ENCODE measurements at regions not wholly inside any gene's neighbourhood (a gene's known extent, or its start where the extent isn't known, plus 50 kb on each side); places are given as distances from the start of the nearest gene placed in this dataset.

DNA sequence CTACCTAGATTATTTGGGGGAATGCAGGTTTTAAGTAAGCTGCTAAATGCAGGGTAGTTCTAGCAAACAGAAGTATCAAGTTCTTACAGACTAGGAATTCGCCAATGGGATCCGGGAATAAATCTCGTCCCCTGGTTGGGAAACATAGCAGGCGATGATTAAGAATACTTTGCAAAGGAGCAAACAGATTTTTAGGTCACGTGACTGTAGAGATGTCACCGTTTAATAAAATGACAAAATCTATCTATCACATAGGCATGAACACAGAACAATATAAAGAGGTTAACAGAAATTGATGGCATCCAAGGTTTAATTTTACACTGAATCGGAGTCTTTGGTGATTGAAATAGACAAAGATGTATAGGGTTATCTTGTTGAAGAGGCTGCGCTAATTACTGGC, 664.1 kb downstream of the BCL11A start:
- TF ChIP-seq CTCF (IDR thresholded peaks at IDR 0.05): no peak
- Histone ChIP-seq H3K27me3 (ENCODE audit: insufficient read depth in 3 of 3, low read length in 2 of 3) (peaks cover 0 to 2% (median 2%) of the 10 kb centered on the region in 3 donors), H3K36me3 (ENCODE audit: insufficient read depth in 1 of 2, low read depth in 1 of 2) (no peaks in the 10 kb centered on the region), H3K4me3 (no peak overlapping the region), H3K9me3 (no peaks in the 10 kb centered on the region), H3K27ac (no peak overlapping the region), H3K4me1 (no peaks in the 10 kb centered on the region)
- ATAC-seq (no peak), DNase-seq (no peak)
- WGBS, 3 donors: 89 to 94% (median 90%) methylated on average over 8 of the region's 8 CpGs
- intact Hi-C loops (cut with DNase I): no loop called here

GRCh38 chr2:59888706-59889105, 664.7 kb downstream of the BCL11A start:
- Histone ChIP-seq H3K4me3 (no peak overlapping the region), H3K36me3 (ENCODE audit: insufficient read depth in 1 of 2, low read depth in 1 of 2) (no peaks in the 10 kb centered on the region), H3K27ac (no peak overlapping the region), H3K4me1 (no peaks in the 10 kb centered on the region), H3K9me3 (no peaks in the 10 kb centered on the region), H3K27me3 (ENCODE audit: insufficient read depth in 3 of 3, low read length in 2 of 3) (peaks cover 0 to 2% (median 2%) of the 10 kb centered on the region in 3 donors)
- TF ChIP-seq CTCF (IDR thresholded peaks at IDR 0.05): no peak
- intact Hi-C loops (cut with DNase I): no loop called here
- WGBS, 3 donors: 58 to 64% (median 60%) methylated on average over 1 of the region's 1 CpG
- no peak for DNase-seq
- ATAC-seq: no peak

GRCh38 chr2:59888015-59888414, 665.4 kb downstream of the BCL11A start:
- Histone ChIP-seq H3K36me3 (ENCODE audit: insufficient read depth in 1 of 2, low read depth in 1 of 2) (no peaks in the 10 kb centered on the region), H3K4me3 (no peak overlapping the region), H3K9me3 (no peaks in the 10 kb centered on the region), H3K27me3 (ENCODE audit: insufficient read depth in 3 of 3, low read length in 2 of 3) (peaks cover 0 to 2% (median 2%) of the 10 kb centered on the region in 3 donors), H3K4me1 (no peaks in the 10 kb centered on the region), H3K27ac (no peak overlapping the region)
- TF ChIP-seq CTCF (IDR thresholded peaks at IDR 0.05): no peak
- intact Hi-C loops (cut with DNase I): no loop called here
- 34 to 63% (median 57%) methylated on average over 3 of the region's 3 CpGs for WGBS, 3 donors
- DNase-seq: no peak
- no peak for ATAC-seq

- TF ChIP-seq CTCF (IDR thresholded peaks at IDR 0.05): no peak
- WGBS, 3 donors: 66 to 81% (median 76%) methylated on average over 3 of the region's 3 CpGs
- ATAC-seq (no peak), DNase-seq (no peak)
- Histone ChIP-seq H3K4me3 (no peak overlapping the region), H3K9me3 (no peaks in the 10 kb centered on the region), H3K27ac (no peak overlapping the region), H3K27me3 (ENCODE audit: insufficient read depth in 3 of 3, low read length in 2 of 3) (peaks cover 0 to 2% (median 2%) of the 10 kb centered on the region in 3 donors), H3K4me1 (no peaks in the 10 kb centered on the region), H3K36me3 (ENCODE audit: insufficient read depth in 1 of 2, low read depth in 1 of 2) (no peaks in the 10 kb centered on the region)
- intact Hi-C loops (cut with DNase I): no loop called here
These were observed 666.1 kb downstream of the BCL11A start for GRCh38 chr2:59887366-59887765.

DNA sequence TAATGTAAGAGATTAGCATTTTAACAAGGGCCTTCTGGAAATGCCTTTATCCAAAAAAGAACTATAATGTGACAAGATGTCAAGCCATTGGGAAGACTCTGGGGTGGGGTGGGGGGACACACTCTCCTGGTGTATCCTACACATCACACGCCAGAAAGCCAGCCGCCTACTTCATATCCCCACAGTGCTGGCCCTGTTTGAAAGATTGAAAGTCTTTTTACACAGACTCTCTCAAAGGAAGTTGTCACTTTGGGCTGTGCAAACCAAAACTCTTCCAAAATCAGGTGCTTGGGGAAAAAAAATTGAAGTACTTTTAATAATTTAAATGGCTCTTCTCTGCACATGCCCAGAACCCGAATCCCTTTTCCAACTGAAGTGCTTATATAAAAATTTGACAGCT, 666.7 kb downstream of the BCL11A start:
- ATAC-seq (no peak), DNase-seq (no peak)
- TF ChIP-seq CTCF (IDR thresholded peaks at IDR 0.05): no peak
- WGBS, 3 donors: 90 to 98% (median 94%) methylated on average over 3 of the region's 3 CpGs
- intact Hi-C loops (cut with DNase I): no loop called here
- Histone ChIP-seq H3K27ac (no peak overlapping the region), H3K36me3 (ENCODE audit: insufficient read depth in 1 of 2, low read depth in 1 of 2) (no peaks in the 10 kb centered on the region), H3K27me3 (ENCODE audit: insufficient read depth in 3 of 3, low read length in 2 of 3) (peaks cover 0 to 2% (median 2%) of the 10 kb centered on the region in 3 donors), H3K9me3 (no peaks in the 10 kb centered on the region), H3K4me3 (no peak overlapping the region), H3K4me1 (no peaks in the 10 kb centered on the region)
